ENCODE measurements at regions not wholly inside any gene's neighbourhood (a gene's known extent, or its start where the extent isn't known, plus 50 kb on each side); places are given as distances from the start of the nearest gene placed in this dataset.
"Not testable (repeated sequence)": the region's sequence is repeated elsewhere in the genome, so short reads cannot be mapped to it uniquely, and the experiment has no call there.

- Histone ChIP-seq H3K4me1 (ENCODE audit: control insufficient read depth in 2 of 2, insufficient read depth in 2 of 2, low read length in 2 of 2) (no peaks in the 10 kb centered on the region), H3K27me3 (ENCODE audit: control insufficient read depth in 2 of 2, insufficient read depth in 1 of 2, low read length in 1 of 2) (no peaks in the 10 kb centered on the region), H3K9me3 (ENCODE audit: control insufficient read depth in 2 of 2, insufficient read depth in 1 of 2, low read length in 1 of 2) (peaks cover 0 to 3% of the 10 kb centered on the region in 2 donors), H3K36me3 (ENCODE audit: control insufficient read depth in 2 of 2, insufficient read depth in 2 of 2, low read length in 1 of 2) (no peaks in the 10 kb centered on the region), H3K4me3 (ENCODE audit: low read length in 2 of 2) (no peak overlapping the region), H3K27ac (ENCODE audit: low read depth in 1 of 2, low read length in 1 of 2) (no peak overlapping the region)
- no peak for DNase-seq (ENCODE audit: low read depth in 6 of 9, low spot score in 9 of 9)
- 90% methylated on average over 2 of the region's 2 CpGs for WGBS
These were observed 1821.8 kb upstream of the PIK3C3 start for GRCh38 chr18:40133253-40133652.

DNA sequence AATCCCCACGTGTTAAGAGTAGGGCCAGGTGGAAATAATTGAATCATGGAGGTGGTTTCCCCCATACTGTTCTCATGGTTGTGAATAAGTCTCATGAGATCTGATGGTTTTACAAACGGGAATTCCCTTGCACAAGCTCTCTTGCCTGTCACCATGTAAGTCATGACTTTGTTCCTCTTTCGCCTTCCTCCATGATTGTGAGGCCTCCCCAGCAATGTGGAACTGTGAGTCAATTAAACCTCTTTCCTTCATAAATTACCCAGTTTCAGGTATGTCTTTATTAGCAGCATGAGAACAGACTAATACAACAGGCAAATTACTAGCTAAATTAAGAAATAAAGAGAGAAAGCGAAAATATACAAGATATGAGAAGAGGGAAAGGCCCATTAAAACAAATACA lies 1822.6 kb upstream of the PIK3C3 start:
- H3K27me3 ChIP-seq (ENCODE audit: control insufficient read depth in 2 of 2, insufficient read depth in 1 of 2, low read length in 1 of 2); H3K27ac ChIP-seq (ENCODE audit: low read depth in 1 of 2, low read length in 1 of 2); H3K36me3 ChIP-seq (ENCODE audit: control insufficient read depth in 2 of 2, insufficient read depth in 2 of 2, low read length in 1 of 2): not testable (repeated sequence)

GRCh38 chr18:40124107-40124506 lies 1830.9 kb upstream of the PIK3C3 start:
- H3K27ac ChIP-seq (ENCODE audit: low read depth in 1 of 2, low read length in 1 of 2): no peak overlapping the region
- no peaks in the 10 kb centered on the region for H3K27me3 ChIP-seq (ENCODE audit: control insufficient read depth in 2 of 2, insufficient read depth in 1 of 2, low read length in 1 of 2)
- peaks cover 0 to 4% of the 10 kb centered on the region in 2 donors for H3K9me3 ChIP-seq (ENCODE audit: control insufficient read depth in 2 of 2, insufficient read depth in 1 of 2, low read length in 1 of 2)
- WGBS: 95% methylated on average over 2 of the region's 2 CpGs
- no peaks in the 10 kb centered on the region for H3K4me1 ChIP-seq (ENCODE audit: control insufficient read depth in 2 of 2, insufficient read depth in 2 of 2, low read length in 2 of 2)
- DNase-seq (ENCODE audit: low read depth in 6 of 9, low spot score in 9 of 9): no peak
- H3K4me3 ChIP-seq (ENCODE audit: low read length in 2 of 2): no peak overlapping the region
- H3K36me3 ChIP-seq (ENCODE audit: control insufficient read depth in 2 of 2, insufficient read depth in 2 of 2, low read length in 1 of 2): no peaks in the 10 kb centered on the region

More for the DNA sequence above, 1822.6 kb upstream of the PIK3C3 start:
- H3K9me3 ChIP-seq (ENCODE audit: control insufficient read depth in 2 of 2, insufficient read depth in 1 of 2, low read length in 1 of 2); H3K4me3 ChIP-seq (ENCODE audit: low read length in 2 of 2); H3K4me1 ChIP-seq (ENCODE audit: control insufficient read depth in 2 of 2, insufficient read depth in 2 of 2, low read length in 2 of 2); DNase-seq (ENCODE audit: low read depth in 6 of 9, low spot score in 9 of 9): not testable (repeated sequence)
- WGBS: 87% methylated on average over 4 of the region's 4 CpGs

GRCh38 chr18:40120796-40121391 lies 1834.1 kb upstream of the PIK3C3 start:
- Histone ChIP-seq H3K4me3 (ENCODE audit: low read length in 2 of 2) (no peak overlapping the region), H3K27ac (ENCODE audit: low read depth in 1 of 2, low read length in 1 of 2) (no peak overlapping the region), H3K27me3 (ENCODE audit: control insufficient read depth in 2 of 2, insufficient read depth in 1 of 2, low read length in 1 of 2) (no peaks in the 10 kb centered on the region), H3K4me1 (ENCODE audit: control insufficient read depth in 2 of 2, insufficient read depth in 2 of 2, low read length in 2 of 2) (no peaks in the 10 kb centered on the region), H3K9me3 (ENCODE audit: control insufficient read depth in 2 of 2, insufficient read depth in 1 of 2, low read length in 1 of 2) (peaks cover 0 to 4% of the 10 kb centered on the region in 2 donors), H3K36me3 (ENCODE audit: control insufficient read depth in 2 of 2, insufficient read depth in 2 of 2, low read length in 1 of 2) (no peaks in the 10 kb centered on the region)
- whole genome bisulfite sequencing: 43% methylated on average over 2 of the region's 2 CpGs
- DNase-seq (ENCODE audit: low read depth in 6 of 9, low spot score in 9 of 9): no peak

GRCh38 chr18:40120356-40120755 lies 1834.7 kb upstream of the PIK3C3 start:
- whole genome bisulfite sequencing: 100% methylated on average over 1 of the region's 1 CpG
- DNase-seq (ENCODE audit: low read depth in 6 of 9, low spot score in 9 of 9): no peak
- no peaks in the 10 kb centered on the region for H3K36me3 ChIP-seq (ENCODE audit: control insufficient read depth in 2 of 2, insufficient read depth in 2 of 2, low read length in 1 of 2)
- no peaks in the 10 kb centered on the region for H3K4me1 ChIP-seq (ENCODE audit: control insufficient read depth in 2 of 2, insufficient read depth in 2 of 2, low read length in 2 of 2)
- H3K9me3 ChIP-seq (ENCODE audit: control insufficient read depth in 2 of 2, insufficient read depth in 1 of 2, low read length in 1 of 2): peaks cover 0 to 4% of the 10 kb centered on the region in 2 donors
- H3K27ac ChIP-seq (ENCODE audit: low read depth in 1 of 2, low read length in 1 of 2): no peak overlapping the region
- no peak overlapping the region for H3K4me3 ChIP-seq (ENCODE audit: low read length in 2 of 2)
- H3K27me3 ChIP-seq (ENCODE audit: control insufficient read depth in 2 of 2, insufficient read depth in 1 of 2, low read length in 1 of 2): no peaks in the 10 kb centered on the region

GRCh38 chr18:40119581-40119980 lies 1835.5 kb upstream of the PIK3C3 start:
- H3K4me3 ChIP-seq (ENCODE audit: low read length in 2 of 2); H3K4me1 ChIP-seq (ENCODE audit: control insufficient read depth in 2 of 2, insufficient read depth in 2 of 2, low read length in 2 of 2); H3K27me3 ChIP-seq (ENCODE audit: control insufficient read depth in 2 of 2, insufficient read depth in 1 of 2, low read length in 1 of 2); H3K27ac ChIP-seq (ENCODE audit: low read depth in 1 of 2, low read length in 1 of 2); DNase-seq (ENCODE audit: low read depth in 6 of 9, low spot score in 9 of 9); H3K9me3 ChIP-seq (ENCODE audit: control insufficient read depth in 2 of 2, insufficient read depth in 1 of 2, low read length in 1 of 2); H3K36me3 ChIP-seq (ENCODE audit: control insufficient read depth in 2 of 2, insufficient read depth in 2 of 2, low read length in 1 of 2): not testable (repeated sequence)
- 71% methylated on average over 10 of the region's 10 CpGs for whole genome bisulfite sequencing

- Histone ChIP-seq H3K9me3 (ENCODE audit: control insufficient read depth in 2 of 2, insufficient read depth in 1 of 2, low read length in 1 of 2) (no peaks in the 10 kb centered on the region), H3K27ac (ENCODE audit: low read depth in 1 of 2, low read length in 1 of 2) (no peak overlapping the region), H3K4me1 (ENCODE audit: control insufficient read depth in 2 of 2, insufficient read depth in 2 of 2, low read length in 2 of 2) (no peaks in the 10 kb centered on the region), H3K4me3 (ENCODE audit: low read length in 2 of 2) (no peak overlapping the region), H3K27me3 (ENCODE audit: control insufficient read depth in 2 of 2, insufficient read depth in 1 of 2, low read length in 1 of 2) (no peaks in the 10 kb centered on the region), H3K36me3 (ENCODE audit: control insufficient read depth in 2 of 2, insufficient read depth in 2 of 2, low read length in 1 of 2) (no peaks in the 10 kb centered on the region)
- no peak for DNase-seq (ENCODE audit: low read depth in 6 of 9, low spot score in 9 of 9)
- WGBS: 95% methylated on average over 3 of the region's 3 CpGs
These were observed 1844.6 kb upstream of the PIK3C3 start for GRCh38 chr18:40110455-40110854.

- 58% methylated on average over 2 of the region's 2 CpGs for WGBS
- H3K4me3 ChIP-seq (ENCODE audit: low read length in 2 of 2): no peak overlapping the region
- H3K36me3 ChIP-seq (ENCODE audit: control insufficient read depth in 2 of 2, insufficient read depth in 2 of 2, low read length in 1 of 2): no peaks in the 10 kb centered on the region
- H3K4me1 ChIP-seq (ENCODE audit: control insufficient read depth in 2 of 2, insufficient read depth in 2 of 2, low read length in 2 of 2): no peaks in the 10 kb centered on the region
- no peak for DNase-seq (ENCODE audit: low read depth in 6 of 9, low spot score in 9 of 9)
- H3K9me3 ChIP-seq (ENCODE audit: control insufficient read depth in 2 of 2, insufficient read depth in 1 of 2, low read length in 1 of 2): no peaks in the 10 kb centered on the region
- no peak overlapping the region for H3K27ac ChIP-seq (ENCODE audit: low read depth in 1 of 2, low read length in 1 of 2)
- no peaks in the 10 kb centered on the region for H3K27me3 ChIP-seq (ENCODE audit: control insufficient read depth in 2 of 2, insufficient read depth in 1 of 2, low read length in 1 of 2)
These were observed 1845.6 kb upstream of the PIK3C3 start for GRCh38 chr18:40109252-40110049.

- no peak for DNase-seq (ENCODE audit: low read depth in 6 of 9, low spot score in 9 of 9)
- Histone ChIP-seq H3K36me3 (ENCODE audit: control insufficient read depth in 2 of 2, insufficient read depth in 2 of 2, low read length in 1 of 2) (no peaks in the 10 kb centered on the region), H3K9me3 (ENCODE audit: control insufficient read depth in 2 of 2, insufficient read depth in 1 of 2, low read length in 1 of 2) (no peaks in the 10 kb centered on the region), H3K27ac (ENCODE audit: low read depth in 1 of 2, low read length in 1 of 2) (no peak overlapping the region), H3K27me3 (ENCODE audit: control insufficient read depth in 2 of 2, insufficient read depth in 1 of 2, low read length in 1 of 2) (no peaks in the 10 kb centered on the region), H3K4me1 (ENCODE audit: control insufficient read depth in 2 of 2, insufficient read depth in 2 of 2, low read length in 2 of 2) (no peaks in the 10 kb centered on the region), H3K4me3 (ENCODE audit: low read length in 2 of 2) (no peak overlapping the region)
- 84% methylated on average over 5 of the region's 5 CpGs for WGBS
These were observed 1846.4 kb upstream of the PIK3C3 start for GRCh38 chr18:40108596-40108995.

Data from thymus (tissue), 11 donors.